Kidney (tissue), 13 donors: ENCODE measurements at regions not wholly inside any gene's neighbourhood (a gene's known extent, or its start where the extent isn't known, plus 50 kb on each side); places are given as distances from the start of the nearest gene placed in this dataset.

Experiments used
- DNase-seq, 5 donors: peaks; one replicate each; pipeline ENCODE4 v3.0.0-alpha.2; 2013 to 2020
- FAIRE-seq: peaks from 2 replicates; lab custom pipeline; 2012; peaks lifted over from hg19 to GRCh38; lab: Jason Lieb, UNC
- H3K27ac ChIP-seq, 2 donors: one replicate each; pipeline ENCODE4 v1.7.0; 2013; ENCODE audit warnings: low read depth in 2 of 2, low read length in 2 of 2, inconsistent platforms in 1 of 2
- H3K27me3 ChIP-seq: one replicate; pipeline ENCODE4 v1.7.1; 2013; ENCODE audit warnings: low read length, inconsistent platforms; ENCODE audit not compliant: control insufficient read depth, insufficient read depth
- H3K36me3 ChIP-seq, 3 donors: one replicate each; pipeline versions ENCODE4 v1.7.0 to v1.7.1; 2013; ENCODE audit warnings: low read length in 3 of 3, control low read depth in 1 of 3, inconsistent platforms in 1 of 3; ENCODE audit not compliant: insufficient read depth in 3 of 3, control insufficient read depth in 2 of 3
- H3K4me1 ChIP-seq, 3 donors: one replicate each; pipeline versions ENCODE4 v1.7.0 to v1.7.1; 2013; ENCODE audit warnings: low read length in 3 of 3, inconsistent platforms in 1 of 3, low read depth in 1 of 3; ENCODE audit not compliant: control insufficient read depth in 2 of 3, insufficient read depth in 2 of 3
- H3K4me3 ChIP-seq, 3 donors: one replicate each; pipeline versions ENCODE4 v1.7.0 to v1.8.1; 2013; ENCODE audit warnings: low read length in 3 of 3, control low read depth in 1 of 3, inconsistent platforms in 1 of 3
- H3K9ac ChIP-seq, 3 donors: one replicate each; pipeline versions ENCODE4 v1.7.0 to v1.7.1; 2013; ENCODE audit warnings: low read length in 3 of 3, control low read depth in 1 of 3, inconsistent platforms in 1 of 3
- H3K9me3 ChIP-seq, 3 donors: one replicate each; pipeline versions ENCODE4 v1.7.0 to v1.7.1; 2013; ENCODE audit warnings: low read length in 3 of 3, control low read depth in 1 of 3, inconsistent platforms in 1 of 3; ENCODE audit not compliant: control insufficient read depth in 2 of 3, insufficient read depth in 1 of 3
- intact Hi-C: fragments of 100-400 bp; cut with DNase I; formaldehyde crosslinking; loops from one replicate; pipeline ENCODE4 v1.11.1; 2022
- TF ChIP-seq, protein P1 (sequence below): IDR thresholded peaks from 3 replicates; pipeline ENCODE4 v1.5.1; 2012; ENCODE audit warnings: mild to moderate bottlenecking, moderate library complexity, borderline replicate concordance; ENCODE audit not compliant: insufficient read depth; ENCODE audit errors: extremely low read depth
- donor health status: control.
- donor health status: control.
- donor health status: control.
- donor health status: control.
- donor health status: control.
- donor health status: DM: yes; HTN: yes; CAD: no.
- donor health status: Normal renal cell carcinoma (clear cell type).

GRCh38 chr5:57804007-57804444 is 321.4 kb upstream of the ACTBL2 start:
- Histone ChIP-seq H3K36me3 (no peaks in the 10 kb centered on the region), H3K27me3 (no peaks in the 10 kb centered on the region), H3K9me3 (no peaks in the 10 kb centered on the region), H3K4me1 (no peaks in the 10 kb centered on the region), H3K27ac (no peak overlapping the region), H3K4me3 (no peak overlapping the region), H3K9ac (no peak overlapping the region)
- FAIRE-seq (no peak), DNase-seq (no peak)
- TF ChIP-seq, protein P1, sequence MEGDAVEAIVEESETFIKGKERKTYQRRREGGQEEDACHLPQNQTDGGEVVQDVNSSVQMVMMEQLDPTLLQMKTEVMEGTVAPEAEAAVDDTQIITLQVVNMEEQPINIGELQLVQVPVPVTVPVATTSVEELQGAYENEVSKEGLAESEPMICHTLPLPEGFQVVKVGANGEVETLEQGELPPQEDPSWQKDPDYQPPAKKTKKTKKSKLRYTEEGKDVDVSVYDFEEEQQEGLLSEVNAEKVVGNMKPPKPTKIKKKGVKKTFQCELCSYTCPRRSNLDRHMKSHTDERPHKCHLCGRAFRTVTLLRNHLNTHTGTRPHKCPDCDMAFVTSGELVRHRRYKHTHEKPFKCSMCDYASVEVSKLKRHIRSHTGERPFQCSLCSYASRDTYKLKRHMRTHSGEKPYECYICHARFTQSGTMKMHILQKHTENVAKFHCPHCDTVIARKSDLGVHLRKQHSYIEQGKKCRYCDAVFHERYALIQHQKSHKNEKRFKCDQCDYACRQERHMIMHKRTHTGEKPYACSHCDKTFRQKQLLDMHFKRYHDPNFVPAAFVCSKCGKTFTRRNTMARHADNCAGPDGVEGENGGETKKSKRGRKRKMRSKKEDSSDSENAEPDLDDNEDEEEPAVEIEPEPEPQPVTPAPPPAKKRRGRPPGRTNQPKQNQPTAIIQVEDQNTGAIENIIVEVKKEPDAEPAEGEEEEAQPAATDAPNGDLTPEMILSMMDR = no peak
- intact Hi-C loops = no loop called here

DNA sequence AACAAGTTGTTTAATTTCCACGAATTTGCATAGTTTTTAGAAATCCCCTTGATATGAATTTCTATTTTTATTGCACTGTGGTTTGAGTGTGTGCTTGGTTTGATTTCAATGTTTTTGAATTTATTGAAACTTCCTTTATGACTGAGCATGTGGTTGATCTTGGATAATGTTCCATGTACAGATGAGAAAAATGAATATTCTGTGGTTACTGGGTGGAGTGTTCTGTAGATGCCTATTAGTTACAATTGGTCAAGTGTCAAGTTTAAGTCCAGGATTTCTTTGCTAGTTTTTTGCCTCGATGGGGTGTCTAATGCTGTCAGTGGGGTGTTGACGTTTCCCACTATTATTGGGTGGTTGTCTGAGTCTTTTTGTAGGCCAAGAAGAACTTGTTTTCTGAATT is 319.5 kb upstream of the ACTBL2 start:
- Histone ChIP-seq H3K27ac (no peak overlapping the region), H3K27me3 (no peaks in the 10 kb centered on the region), H3K36me3 (no peaks in the 10 kb centered on the region), H3K4me3 (no peak overlapping the region), H3K9ac (no peak overlapping the region), H3K9me3 (no peaks in the 10 kb centered on the region), H3K4me1 (no peaks in the 10 kb centered on the region)
- intact Hi-C loops = no loop called here
- FAIRE-seq (no peak), DNase-seq (no peak)
- TF ChIP-seq, protein P1 = no peak

DNA sequence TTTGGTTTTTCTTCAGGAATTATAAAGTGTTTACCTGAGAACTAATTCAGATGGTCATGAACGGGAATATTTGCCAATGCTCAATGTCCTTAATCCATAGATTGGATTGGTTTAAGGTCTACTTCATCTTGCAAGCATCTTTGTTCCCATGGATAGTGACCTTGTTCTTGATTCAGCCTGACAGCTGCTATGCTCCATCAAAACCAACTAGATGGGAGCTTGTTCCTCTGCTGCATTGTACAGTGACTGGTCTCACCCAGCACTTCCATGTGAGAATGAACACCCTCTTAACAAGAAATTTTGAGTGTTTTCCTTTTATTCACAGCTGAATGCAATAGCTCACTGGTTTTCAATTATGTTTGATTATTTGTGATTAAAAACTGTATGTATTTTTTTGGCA is 312.6 kb upstream of the ACTBL2 start:
- no peaks in the 10 kb centered on the region for H3K4me1 ChIP-seq
- H3K9ac ChIP-seq = no peak overlapping the region
- no peaks in the 10 kb centered on the region for H3K27me3 ChIP-seq
- TF ChIP-seq, protein P1 = no peak
- DNase-seq (no peak), FAIRE-seq (no peak)
- no peaks in the 10 kb centered on the region for H3K36me3 ChIP-seq
- intact Hi-C loops = no loop called here
- no peak overlapping the region for H3K27ac ChIP-seq
- H3K9me3 ChIP-seq = no peaks in the 10 kb centered on the region
- no peak overlapping the region for H3K4me3 ChIP-seq

GRCh38 chr5:57791875-57792274 is 309.3 kb upstream of the ACTBL2 start:
- TF ChIP-seq, protein P1 = no peak
- Histone ChIP-seq H3K4me3 (no peak overlapping the region), H3K9me3 (no peaks in the 10 kb centered on the region), H3K36me3 (no peaks in the 10 kb centered on the region), H3K27me3 (no peaks in the 10 kb centered on the region), H3K27ac (no peak overlapping the region), H3K4me1 (no peaks in the 10 kb centered on the region), H3K9ac (no peak overlapping the region)
- intact Hi-C loops = no loop called here
- FAIRE-seq (no peak), DNase-seq (no peak)
